HG02981 (cell line): ENCODE measurements at regions not wholly inside any gene's neighbourhood (a gene's known extent, or its start where the extent isn't known, plus 50 kb on each side); places are given as distances from the start of the nearest gene placed in this dataset.

Source experiments
- ATAC-seq: cut with Tn5 transposase; IDR thresholded peaks from one replicate; pipeline ENCODE4 v1.9.1; 2021; ENCODE audit warnings: mild to moderate bottlenecking, moderate library complexity; ENCODE audit not compliant: unreplicated experiment

DNA sequence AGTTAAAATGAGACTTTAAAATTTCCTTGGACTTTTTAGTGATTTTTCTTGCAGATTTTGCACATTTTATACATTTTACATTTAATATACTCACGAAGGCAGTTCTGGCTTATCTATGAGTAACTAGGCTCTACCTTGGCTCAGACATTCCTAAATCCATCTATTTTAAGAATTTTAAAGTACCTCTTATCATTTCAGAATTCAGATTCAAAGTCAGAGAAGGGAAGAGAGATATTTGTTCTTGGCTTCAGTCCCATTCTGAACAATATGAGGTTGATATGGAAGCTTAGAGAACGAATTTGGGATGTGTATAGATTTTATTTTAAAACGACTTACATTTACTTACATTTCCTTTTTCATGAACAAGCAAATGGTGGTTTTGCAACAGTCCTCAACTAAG, 230.2 kb downstream of the LMO4 start:
- no peak for ATAC-seq

DNA sequence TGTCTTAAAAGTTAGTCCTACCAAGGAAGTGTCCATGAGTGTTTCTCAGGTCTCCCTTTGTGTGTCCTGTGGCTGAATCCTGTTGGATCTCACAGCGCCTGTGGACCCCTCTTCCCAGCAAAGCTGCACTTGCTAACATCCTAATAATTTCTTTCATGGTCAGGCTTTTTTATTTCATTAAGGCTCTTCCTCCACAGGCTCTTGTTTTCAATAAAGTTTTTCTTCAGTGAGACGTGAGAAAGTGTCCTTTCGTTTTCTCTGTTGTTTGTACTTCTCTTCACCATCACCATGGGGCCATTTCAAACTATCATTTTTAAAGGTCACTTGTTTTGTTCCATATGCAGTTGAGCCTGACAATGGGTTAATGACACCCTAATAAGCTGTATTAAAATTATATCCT, 231.5 kb downstream of the LMO4 start:
- no peak for ATAC-seq

DNA sequence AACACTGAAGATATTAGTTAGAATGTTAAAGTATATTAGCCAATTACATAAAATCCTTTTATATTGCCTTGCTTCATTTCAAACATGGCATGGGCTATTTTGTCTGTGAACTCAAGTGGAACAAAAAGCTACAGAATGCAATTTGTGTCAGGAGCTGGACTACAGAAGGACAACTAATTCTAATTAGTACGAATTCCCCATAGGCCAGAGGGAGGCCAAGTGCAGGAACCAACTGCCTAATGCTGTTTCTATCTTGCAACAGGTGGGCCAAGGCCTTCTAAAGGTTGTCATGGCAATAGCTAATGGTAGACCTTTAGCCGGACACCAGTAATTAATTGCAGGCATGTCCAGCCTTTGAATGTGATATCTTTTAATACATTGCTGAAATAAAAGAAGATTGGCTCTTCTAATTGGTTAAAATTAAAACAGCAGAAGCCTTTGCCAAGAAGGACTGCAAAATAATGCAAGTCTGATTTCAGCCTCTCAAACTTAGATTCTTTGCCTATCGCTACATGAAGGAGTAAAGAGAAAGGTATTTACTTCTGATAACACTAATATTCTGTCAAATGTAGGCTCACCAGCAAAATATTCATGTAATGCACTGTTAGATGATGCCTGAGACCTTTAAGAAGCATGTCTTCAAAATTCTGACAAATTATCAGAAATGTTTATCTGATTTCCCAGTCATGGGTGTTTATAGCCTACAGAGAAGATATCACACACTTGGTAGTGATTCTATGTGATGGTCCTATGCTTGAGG, 232.1 kb downstream of the LMO4 start:
- no peak for ATAC-seq

DNA sequence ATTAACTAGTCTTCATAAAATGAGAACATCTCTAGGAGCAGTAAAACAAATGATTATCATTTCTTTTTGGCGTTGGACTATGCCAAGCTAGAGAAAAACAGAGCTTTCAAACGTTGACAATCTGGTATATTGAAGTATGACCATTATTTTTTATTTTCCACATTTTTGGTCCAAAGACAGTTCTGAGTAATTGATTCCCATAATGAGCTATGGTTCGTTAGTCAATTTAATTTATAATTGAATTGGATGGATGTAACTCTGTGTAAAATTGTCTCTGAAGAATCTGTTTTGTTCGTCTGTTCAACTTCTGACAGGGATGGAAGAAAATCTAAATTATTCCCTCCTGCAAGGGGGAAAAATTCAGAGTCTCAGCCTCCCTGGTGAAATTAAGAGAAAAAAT, 234.5 kb downstream of the LMO4 start:
- no peak for ATAC-seq

DNA sequence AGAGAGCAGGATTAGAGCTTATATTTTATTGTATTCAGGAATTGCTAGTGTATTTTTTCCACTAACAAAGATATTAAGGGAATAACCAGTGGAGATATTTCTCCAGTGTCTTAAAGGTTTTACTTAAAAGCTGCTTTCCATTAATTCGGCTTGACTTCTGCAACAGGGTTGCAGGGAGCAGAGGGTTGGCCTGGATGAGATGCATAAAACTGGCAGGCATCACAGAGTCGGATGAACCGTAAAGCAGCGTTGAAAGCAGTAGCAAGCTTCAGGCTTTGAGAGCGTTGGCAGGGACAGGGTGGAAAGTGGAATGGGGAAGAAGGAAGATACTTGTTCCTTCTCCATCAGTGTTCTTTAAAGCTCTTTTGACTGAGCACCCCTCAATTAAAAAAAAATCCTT, 237.2 kb downstream of the LMO4 start:
- no peak for ATAC-seq

DNA sequence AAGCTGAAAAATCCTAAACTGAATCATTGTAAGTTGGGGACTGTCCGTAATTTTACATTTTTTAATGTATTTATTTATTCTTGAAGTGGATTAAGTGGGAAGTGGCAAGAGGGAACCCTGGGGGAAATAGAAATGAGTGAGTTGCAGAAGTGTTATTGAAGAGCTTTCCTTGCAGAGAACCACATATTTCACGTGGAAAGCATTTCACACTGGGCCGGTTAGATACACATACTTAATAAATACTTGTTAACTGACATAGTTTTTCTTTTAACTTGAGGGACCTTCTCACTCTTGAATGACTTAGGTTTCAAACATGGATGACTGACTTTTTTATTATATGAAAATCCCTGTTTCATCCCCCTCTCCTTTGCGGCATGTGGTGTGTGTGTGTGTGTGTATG, 239.3 kb downstream of the LMO4 start:
- no peak for ATAC-seq

DNA sequence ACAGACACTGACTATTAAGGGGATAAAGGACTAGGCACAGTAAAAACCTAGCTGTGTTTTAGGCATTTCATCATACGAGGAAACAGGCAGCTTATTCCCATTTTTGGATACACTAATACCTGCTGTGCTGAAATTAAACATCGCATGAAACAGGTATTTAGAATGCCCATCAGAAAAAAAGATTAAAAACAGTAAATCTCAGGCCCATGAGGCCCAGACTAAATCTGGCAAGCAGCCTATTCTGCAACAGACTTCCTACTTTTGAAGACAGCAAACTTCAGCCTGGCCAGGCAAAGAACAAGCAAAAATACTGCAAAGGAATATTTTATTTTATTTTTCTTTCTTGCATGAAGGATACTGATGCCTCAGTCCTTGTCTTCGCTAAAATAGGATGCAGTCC, 240.2 kb downstream of the LMO4 start:
- ATAC-seq, result no peak

DNA sequence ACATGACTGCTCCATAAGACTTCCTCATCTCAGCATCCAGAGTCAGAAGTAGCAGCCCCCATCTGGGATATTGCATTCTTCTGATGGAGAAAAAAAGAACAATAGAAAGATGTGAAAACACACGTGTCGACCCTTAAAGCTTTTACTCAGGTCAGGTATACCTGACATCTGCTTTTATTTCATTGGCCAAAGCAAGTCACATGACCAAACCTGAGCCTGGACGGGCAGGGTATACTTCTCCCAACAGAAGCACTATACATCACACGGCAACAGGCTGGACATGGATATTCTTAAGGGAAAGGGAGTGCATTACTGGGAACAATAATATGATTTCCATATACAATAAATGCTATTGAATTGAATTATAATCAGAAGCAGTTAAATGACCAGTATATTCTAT, 243.3 kb downstream of the LMO4 start:
- no peak for ATAC-seq

DNA sequence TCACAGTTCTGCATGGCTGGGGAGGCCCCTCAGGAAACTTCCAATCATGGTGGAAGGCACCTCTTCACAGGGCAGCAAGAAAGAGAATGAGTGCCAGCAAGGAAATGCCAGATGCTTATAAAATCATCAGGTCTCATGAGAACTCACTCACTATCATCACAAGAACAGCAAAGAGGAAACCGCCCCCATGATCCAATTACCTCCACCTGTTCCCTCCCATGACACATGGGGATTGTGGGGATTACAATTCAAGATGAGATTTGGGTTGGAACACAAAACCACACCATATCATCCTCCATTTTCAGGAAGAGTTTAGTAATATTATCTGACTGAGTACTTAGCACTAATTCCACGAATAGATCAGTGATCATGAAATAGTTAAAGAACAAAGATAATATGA, 244.2 kb downstream of the LMO4 start:
- ATAC-seq, result no peak

DNA sequence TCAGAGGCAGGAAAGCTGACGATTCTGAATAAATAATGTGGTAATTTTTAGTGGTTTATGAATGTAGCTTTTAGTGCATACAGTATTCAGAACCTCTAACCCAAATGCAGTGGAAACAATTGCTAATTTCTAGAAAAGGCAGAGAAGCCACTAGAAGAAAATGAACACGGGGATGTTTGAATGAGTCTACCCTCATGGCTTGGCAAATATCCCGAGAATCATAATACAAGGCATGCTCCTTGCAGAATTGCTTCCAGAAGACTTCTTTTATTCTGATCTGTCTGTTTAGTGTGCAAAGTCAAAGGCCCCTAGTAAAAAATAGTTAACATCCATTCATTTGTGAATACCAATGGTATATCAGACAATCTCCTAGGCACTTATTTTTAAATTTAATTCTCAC, 246.8 kb downstream of the LMO4 start:
- no peak for ATAC-seq

DNA sequence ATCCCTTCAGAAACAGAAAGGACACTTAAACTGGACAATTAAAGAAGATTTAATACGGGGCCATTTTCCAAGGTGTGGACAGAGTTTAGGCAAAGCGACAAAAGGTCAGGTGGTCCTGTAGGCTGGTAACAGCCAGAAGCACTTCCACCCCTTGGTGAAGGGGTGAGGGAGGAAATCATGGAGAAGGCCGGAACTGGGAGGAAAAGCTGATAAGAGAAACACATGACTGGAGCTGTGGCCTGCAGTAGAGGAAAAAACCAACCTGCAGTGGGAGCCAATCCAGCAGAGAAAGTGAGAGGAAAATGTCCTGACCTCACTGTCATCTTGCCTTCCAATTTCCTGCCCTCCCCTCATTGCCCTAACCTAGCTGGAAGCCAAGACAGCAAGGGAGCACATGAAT, 249.8 kb downstream of the LMO4 start:
- no peak for ATAC-seq

DNA sequence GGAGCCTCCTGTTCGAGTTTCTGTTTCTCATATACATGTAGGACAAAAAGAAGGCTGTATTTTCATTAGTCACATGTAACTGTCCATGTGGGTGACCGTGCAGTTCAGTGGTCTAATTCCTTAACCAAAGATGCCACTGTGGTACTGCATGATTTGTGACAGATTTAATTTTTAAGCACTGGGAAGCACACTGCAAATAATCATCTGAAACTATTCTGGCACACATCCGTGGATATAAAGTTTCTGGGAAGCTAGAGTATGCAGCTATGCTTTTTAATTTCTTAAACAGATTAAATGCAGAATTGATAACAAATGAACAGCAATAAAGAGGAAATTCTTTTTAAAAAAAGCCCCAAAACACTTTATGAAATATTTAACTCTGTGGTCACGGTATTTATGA, 254.8 kb downstream of the LMO4 start:
- ATAC-seq, result no peak

DNA sequence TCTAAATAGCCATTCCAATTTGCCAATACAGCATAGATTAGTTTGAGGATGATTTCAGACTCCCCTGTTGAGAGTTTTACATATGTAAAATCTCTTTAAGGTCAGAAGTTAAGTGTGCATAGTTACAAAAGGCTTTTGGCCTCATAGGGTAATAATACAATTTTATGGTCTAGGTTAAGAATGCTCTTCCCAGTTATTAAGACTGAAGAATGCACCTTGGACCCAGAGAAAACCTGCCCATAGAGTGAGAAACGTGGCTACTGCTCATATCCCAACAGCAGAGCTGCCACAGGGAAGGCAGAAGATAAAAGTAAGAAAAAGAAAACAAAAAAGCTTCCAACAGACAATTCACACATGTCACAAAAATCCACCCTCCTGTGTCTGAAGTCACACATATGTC, 255.9 kb downstream of the LMO4 start:
- no peak for ATAC-seq

DNA sequence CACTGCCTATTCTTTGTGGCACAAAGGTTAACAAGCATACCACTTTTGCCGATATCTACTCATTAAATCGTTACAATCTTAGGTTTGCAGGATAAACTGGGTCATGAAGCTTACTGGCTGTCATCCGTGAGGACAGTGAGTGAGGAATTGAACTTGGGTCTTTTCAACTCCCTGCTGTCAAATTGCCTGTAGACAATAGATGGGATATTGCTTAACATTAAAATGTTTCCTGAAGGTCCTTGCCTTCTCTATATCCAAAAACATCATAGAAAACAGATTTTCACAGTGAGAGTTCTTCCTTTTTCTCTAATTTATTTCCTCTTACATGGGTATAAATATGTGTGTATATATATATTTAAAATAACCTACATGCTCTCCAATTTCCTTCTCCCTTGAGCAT, 257.8 kb downstream of the LMO4 start:
- no peak for ATAC-seq

DNA sequence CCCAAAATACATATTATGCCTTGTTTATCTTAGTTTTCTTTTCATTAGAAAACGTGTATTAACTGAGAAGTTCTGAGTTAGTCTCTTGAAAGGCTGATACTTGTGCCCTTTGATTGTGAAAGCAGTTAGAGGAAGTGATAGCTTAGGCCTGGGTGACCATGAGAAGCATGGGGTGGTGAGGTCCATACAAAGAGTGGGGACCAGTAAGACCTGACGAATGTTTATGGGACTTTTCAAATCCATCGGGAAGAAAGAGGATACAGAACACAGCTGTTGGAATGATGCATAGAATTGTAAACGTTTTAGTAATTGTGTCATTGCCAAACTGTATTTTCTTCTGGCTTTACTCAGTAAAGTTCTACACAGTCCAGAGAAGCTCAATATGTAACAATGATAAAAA, 259.8 kb downstream of the LMO4 start:
- ATAC-seq, result peak; percentile 80

DNA sequence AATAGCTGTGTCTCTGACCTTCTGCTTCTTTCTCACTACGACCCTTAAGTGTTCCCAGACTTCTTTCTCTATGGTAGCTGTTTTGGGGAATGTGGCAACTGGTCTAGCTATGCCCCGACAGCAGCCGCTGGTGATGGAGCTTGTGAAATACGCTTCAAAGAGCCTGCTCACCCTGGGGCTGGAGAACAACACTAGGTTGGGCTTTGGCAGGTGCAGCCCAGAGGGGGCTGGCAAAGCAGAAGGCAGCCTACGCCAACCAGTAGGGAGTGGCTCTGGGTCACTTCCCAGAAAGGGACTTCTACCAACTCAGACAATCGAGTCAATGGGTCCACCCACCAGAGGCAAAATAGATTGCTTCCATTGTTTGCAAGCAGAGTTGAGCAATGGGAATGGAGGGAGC, 262.8 kb downstream of the LMO4 start:
- no peak for ATAC-seq

DNA sequence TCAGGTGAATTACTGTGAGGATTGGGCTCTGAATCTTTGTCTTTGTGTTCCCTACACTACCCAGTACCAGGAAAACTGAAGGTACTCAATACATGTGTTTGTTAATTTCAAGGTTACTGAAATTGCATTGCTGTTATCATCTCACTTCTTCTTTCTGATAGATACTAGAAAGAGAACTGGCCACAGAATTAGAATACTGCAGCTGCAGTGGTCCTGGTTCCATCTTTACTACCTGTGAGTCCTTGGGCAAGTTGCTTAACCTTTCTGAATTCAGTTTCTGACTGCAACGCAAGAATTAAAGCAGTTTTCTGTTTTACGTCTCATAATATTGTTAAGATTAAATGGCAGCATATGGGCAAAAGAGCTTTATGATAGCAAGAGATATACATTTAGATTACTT, 263.5 kb downstream of the LMO4 start:
- peak; percentile 75 for ATAC-seq

DNA sequence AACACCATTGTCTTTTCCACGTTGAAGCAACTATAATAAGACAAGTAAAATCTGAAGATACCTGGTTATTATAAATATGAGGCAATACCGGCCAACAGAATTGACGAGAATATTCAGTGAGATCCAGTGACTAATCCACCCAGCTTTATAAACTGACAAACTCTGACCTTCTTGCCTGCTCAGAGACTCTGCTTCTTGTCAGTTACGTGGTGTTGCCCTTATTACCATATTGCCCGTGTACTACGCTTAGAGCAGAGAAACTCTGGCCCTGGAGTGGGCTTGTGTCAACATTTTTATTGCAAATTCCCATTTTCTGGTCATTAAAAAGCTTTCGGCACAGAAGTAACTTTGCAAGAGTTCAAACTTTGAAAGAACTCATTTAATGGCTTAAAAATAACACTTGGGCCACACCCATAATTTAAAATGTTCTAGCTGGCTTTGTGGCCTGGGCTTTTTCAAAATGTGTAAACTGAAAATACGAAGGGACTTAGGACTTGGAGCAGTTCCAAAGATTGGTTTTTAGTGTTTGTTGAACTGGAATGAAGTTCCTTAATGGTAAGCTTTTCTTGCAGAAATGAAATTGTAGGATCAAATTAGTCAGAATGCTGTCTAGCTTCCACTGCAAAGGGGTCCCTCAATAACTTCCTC, 266.2 kb downstream of the LMO4 start:
- ATAC-seq, result no peak

DNA sequence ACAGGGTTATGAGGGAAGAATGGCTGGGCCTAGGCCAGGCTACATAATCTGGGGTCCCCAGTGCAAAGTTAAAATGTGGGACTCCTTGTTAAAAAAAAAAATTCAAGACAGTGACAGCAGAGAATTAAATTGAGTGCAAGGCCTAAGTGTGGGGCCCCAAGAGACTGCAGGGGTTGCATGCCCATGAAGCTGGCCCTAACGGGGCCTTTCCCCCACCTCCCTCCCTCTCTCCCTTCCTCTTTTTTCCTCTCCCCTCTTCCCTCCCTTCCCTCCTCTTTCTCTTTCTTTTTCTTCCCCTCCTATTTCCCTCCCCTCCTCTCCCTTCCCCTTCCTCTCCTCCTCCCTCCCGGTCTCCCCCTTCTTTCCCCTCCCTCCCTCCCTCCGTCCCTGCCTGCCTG, 266.7 kb downstream of the LMO4 start:
- no peak for ATAC-seq

DNA sequence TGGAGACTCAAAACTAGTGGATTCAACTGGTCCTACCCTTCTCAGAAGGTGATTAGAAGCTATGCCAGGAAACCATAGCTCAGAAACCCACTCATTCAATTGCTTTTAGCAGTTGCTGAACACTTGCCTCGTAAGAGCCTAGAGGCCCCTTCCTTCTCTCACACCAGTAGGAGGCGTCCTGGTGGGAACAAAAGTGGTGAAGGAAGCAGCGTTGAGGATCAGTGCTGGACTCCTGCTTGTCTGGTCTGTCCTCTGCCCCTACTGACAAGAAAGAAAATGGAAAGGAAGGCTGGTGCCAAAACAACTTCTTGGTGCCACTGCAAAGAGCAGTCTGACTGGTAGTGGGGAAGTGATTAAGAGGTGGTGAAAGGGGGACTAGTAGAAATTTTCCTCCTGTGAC, 269.7 kb downstream of the LMO4 start:
- ATAC-seq, result no peak

DNA sequence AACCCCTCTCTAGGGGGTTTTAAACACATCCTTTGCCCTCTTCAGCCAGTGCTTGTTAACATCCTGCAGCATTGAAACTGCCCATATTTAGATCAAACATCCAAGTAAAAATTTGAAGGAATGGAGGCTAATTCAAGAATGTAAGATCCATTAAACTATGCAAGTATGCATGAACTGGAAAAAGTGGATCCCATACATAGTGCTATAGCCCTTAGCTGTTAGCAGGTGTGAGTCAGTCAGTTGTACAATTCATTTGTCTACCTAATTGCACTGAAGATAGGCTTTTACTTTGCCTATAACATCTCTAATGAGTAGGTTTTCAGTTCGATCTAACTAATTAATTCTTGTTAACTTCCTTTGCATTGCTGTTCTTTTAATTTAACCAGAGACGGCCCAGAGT, 270.9 kb downstream of the LMO4 start:
- no peak for ATAC-seq

DNA sequence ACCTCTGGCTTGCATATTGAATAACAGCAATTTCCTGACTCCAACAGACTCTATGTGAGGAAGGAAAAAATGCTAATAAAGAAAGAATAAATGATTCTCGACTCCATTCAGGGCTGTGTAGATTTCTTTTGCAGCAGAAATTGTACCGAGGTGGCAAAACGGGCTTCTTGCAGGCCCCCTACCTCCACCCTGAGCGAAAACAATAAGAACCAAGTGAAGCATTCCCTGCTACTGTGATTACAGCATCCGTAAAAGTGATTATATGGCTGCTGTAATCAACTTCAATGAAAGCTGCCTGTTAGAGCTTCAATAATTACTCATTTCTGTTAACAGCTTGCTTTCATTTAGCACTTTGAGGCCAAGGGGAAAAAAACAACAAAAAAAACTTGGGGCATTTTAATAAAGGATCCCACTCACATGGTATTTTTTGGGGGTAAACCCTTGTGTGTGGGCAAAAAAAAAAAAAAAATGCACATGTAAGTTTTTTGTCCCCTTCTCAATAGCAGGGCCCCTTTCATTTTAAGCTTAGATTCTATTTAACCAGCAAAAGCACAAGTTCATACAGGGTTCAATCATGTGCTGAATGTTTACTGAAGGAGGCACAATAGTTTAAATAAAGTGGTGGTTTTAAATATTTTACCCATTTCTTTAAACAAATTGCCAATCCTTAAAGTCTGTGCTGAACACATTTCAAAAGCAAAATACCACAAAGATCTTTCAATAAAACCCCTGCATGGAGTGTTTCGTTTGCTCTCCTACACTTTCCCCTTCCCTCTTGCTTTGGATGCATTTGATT, 271.6 kb downstream of the LMO4 start:
- no peak for ATAC-seq
